Ascending aorta (tissue), 2 donors: ENCODE measurements at regions not wholly inside any gene's neighbourhood (a gene's known extent, or its start where the extent isn't known, plus 50 kb on each side); places are given as distances from the start of the nearest gene placed in this dataset.

Source experiments
- DNase-seq, 2 donors: peaks; one replicate each; pipeline ENCODE4 v3.0.0-alpha.2; 2019; ENCODE audit warnings: low spot score in 2 of 2
- H3K27ac ChIP-seq, 2 donors: fragments of 200-600 bp; sonication (generic); one replicate each; pipeline ENCODE4 v1.5.1; 2016 to 2017; ENCODE audit warnings: mild to moderate bottlenecking in 1 of 2
- H3K27me3 ChIP-seq: fragments of 200-600 bp; sonication (generic); one replicate; pipeline ENCODE4 v1.5.1; 2017
- H3K36me3 ChIP-seq, 2 donors: fragments of 200-600 bp; sonication (generic); one replicate each; pipeline ENCODE4 v1.5.1; 2016
- H3K4me1 ChIP-seq, 2 donors: fragments of 200-600 bp; sonication (generic); one replicate each; pipeline ENCODE4 v1.5.1; 2016 to 2017; ENCODE audit warnings: mild to moderate bottlenecking in 1 of 2
- H3K4me3 ChIP-seq, 2 donors: fragments of 200-600 bp; sonication (generic); one replicate each; pipeline ENCODE4 v1.5.1; 2016 to 2017; ENCODE audit warnings: mild to moderate bottlenecking in 1 of 2
- H3K9me3 ChIP-seq, 2 donors: fragments of 200-600 bp; sonication (generic); one replicate each; pipeline ENCODE4 v1.5.1; 2016
- intact Hi-C: fragments of 100-400 bp; cut with DNase I; formaldehyde crosslinking; loops from one replicate; pipeline ENCODE4 v1.15.1; 2023
- TF ChIP-seq, protein P1 (sequence below), 3 experiments: fragments of 200-600 bp in 2 of 3; fragments of 450-650 bp in 1 of 3; sonication (generic) in 2 of 3; IDR thresholded peaks; one replicate each; pipeline ENCODE4 v1.5.1; 2016 to 2019; ENCODE audit warnings: antibody characterized with exemption in 3 of 3, mild to moderate bottlenecking in 1 of 3, moderate library complexity in 1 of 3

DNA sequence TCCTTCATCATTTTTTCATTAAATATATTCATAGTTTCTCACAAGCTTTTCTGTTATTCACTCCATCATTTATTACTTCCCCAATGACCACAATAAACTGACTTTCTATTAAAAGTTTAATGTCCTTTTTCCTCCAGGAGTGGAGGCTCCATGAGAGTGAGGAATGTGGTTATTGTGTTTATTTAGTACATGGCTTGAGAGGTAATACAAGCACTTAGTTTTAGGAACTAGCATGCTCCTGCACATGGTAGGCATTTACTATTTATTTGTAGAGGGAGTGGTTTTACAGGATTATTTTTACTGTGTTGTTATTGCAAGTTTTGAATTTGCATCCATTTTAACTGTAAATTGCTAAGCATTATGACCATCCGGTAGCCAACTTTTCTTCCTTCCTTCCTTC is 412.9 kb upstream of the SUCLG2 start:
- Histone ChIP-seq H3K27me3 (no peaks in the 10 kb centered on the region), H3K27ac (no peak overlapping the region), H3K4me1 (no peaks in the 10 kb centered on the region), H3K4me3 (no peak overlapping the region), H3K36me3 (no peaks in the 10 kb centered on the region), H3K9me3 (no peaks in the 10 kb centered on the region)
- DNase-seq = no peak
- intact Hi-C loops = no loop called here
- TF ChIP-seq, protein P1, sequence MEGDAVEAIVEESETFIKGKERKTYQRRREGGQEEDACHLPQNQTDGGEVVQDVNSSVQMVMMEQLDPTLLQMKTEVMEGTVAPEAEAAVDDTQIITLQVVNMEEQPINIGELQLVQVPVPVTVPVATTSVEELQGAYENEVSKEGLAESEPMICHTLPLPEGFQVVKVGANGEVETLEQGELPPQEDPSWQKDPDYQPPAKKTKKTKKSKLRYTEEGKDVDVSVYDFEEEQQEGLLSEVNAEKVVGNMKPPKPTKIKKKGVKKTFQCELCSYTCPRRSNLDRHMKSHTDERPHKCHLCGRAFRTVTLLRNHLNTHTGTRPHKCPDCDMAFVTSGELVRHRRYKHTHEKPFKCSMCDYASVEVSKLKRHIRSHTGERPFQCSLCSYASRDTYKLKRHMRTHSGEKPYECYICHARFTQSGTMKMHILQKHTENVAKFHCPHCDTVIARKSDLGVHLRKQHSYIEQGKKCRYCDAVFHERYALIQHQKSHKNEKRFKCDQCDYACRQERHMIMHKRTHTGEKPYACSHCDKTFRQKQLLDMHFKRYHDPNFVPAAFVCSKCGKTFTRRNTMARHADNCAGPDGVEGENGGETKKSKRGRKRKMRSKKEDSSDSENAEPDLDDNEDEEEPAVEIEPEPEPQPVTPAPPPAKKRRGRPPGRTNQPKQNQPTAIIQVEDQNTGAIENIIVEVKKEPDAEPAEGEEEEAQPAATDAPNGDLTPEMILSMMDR (IDR thresholded peaks at IDR 0.05) = no peak

DNA sequence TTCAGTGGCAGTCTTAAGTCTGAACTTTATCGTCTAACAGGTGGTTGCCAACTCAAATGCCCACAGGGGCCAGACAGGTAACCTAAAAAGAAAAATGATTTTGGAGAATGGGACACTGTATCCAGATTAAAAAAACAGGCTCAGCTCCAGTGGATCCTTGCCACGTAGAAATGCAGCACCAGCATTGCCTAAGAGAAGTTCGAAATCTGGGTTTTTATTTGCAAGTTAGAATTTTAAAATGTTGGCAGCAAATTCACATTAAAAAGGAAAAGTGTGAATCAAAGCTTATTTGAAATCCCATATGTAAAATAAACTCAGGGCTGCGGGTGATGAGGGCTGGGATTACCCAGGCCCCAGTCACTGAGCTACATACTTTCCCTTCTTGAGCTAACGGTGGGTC is 408.5 kb upstream of the SUCLG2 start:
- no peaks in the 10 kb centered on the region for H3K4me1 ChIP-seq
- intact Hi-C loops = no loop called here
- TF ChIP-seq, protein P1 (IDR thresholded peaks at IDR 0.05) = no peak
- H3K36me3 ChIP-seq = no peaks in the 10 kb centered on the region
- H3K4me3 ChIP-seq = no peak overlapping the region
- no peaks in the 10 kb centered on the region for H3K27me3 ChIP-seq
- no peak overlapping the region for H3K27ac ChIP-seq
- no peak for DNase-seq
- no peaks in the 10 kb centered on the region for H3K9me3 ChIP-seq

DNA sequence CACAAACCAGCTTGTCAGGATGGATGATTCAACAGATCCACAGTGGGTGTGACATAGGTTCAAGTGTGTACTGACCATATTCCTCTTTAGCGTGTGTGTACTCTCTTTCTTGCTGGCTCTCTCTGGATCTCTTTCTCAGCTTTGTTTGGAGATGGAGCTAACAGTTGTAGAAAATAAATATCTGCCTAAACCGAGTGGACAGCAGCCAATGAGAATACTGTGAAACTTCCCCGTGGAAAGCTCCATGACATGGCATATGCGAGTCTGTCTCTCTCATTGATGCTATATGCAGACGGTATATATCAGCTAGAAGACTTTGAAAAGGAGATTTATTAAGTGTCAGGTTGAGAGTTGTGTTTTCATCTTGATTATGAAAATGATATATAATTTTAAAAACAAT is 406.5 kb upstream of the SUCLG2 start:
- Histone ChIP-seq H3K27me3 (no peaks in the 10 kb centered on the region), H3K4me1 (no peaks in the 10 kb centered on the region), H3K36me3 (no peaks in the 10 kb centered on the region), H3K27ac (no peak overlapping the region), H3K4me3 (no peak overlapping the region), H3K9me3 (no peaks in the 10 kb centered on the region)
- DNase-seq = no peak
- intact Hi-C loops = no loop called here
- TF ChIP-seq, protein P1 (IDR thresholded peaks at IDR 0.05) = no peak

DNA sequence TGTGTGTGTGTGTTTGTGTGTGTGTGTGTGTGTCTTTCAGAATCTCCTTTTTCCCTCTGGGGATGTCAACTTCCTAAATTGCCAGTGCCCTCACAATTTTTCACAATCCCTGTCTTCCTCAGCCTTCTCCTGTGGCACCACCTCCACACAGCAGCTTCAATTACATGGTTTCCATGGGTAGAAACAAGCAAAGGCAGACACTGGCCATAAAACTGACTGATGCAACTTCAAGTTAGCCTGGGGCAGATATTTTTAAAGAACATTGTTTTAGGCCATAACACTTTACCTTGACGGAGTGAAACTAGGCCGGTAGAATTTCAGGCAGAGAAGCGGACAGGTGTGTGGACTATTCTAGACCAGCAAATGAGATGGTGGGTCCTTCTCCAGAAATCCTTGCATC is 405.8 kb upstream of the SUCLG2 start:
- Histone ChIP-seq H3K4me1 (no peaks in the 10 kb centered on the region), H3K9me3 (no peaks in the 10 kb centered on the region), H3K27ac (no peak overlapping the region), H3K4me3 (no peak overlapping the region), H3K36me3 (no peaks in the 10 kb centered on the region), H3K27me3 (no peaks in the 10 kb centered on the region)
- DNase-seq = no peak
- TF ChIP-seq, protein P1 (IDR thresholded peaks at IDR 0.05) = no peak
- intact Hi-C loops = no loop called here

DNA sequence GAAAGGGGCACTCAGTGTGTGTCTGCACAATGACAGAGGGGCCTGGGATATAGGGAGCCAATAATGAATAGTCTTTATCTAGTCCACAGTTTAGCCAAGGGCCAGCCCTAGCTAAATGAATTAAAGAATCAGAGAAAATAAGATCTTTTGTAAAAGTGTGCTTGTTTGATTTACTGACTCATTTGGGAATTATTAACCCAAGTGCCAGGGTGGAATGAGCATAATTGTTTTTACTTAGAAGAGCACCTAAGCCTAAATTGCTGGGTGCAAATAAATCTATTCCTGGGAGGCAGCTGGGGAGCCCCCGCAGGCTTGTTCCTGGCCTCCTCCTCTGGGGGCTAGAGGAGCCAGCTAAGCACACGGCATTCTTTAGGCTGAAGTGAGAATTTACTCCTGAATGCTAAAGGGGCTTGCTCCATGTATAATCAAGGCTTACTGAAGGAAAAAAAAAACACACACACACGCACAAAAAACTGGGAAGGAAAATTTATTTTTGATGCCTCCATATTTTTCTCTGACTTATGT is 405.3 kb upstream of the SUCLG2 start:
- TF ChIP-seq, protein P1 (IDR thresholded peaks at IDR 0.05) = no peak
- intact Hi-C loops = loop anchor here (5.0 kb wide), 1 partner anchor 52 kb away; no protein-coding TSS in a partner anchor
- H3K27ac ChIP-seq = no peak overlapping the region

More for the DNA sequence above, 405.3 kb upstream of the SUCLG2 start:
- H3K4me3 ChIP-seq = no peak overlapping the region
- H3K4me1 ChIP-seq = no peaks in the 10 kb centered on the region
- no peaks in the 10 kb centered on the region for H3K9me3 ChIP-seq
- no peak for DNase-seq
- no peaks in the 10 kb centered on the region for H3K27me3 ChIP-seq
- no peaks in the 10 kb centered on the region for H3K36me3 ChIP-seq
